GM23248 (cell line): ENCODE measurements at regions not wholly inside any gene's neighbourhood (a gene's known extent, or its start where the extent isn't known, plus 50 kb on each side); places are given as distances from the start of the nearest gene placed in this dataset.

Experiments
- EZH2 ChIP-seq: fragments of 200-600 bp; sonication (generic); IDR thresholded peaks from 2 replicates; pipeline ENCODE4 v1.6.1; 2018; ENCODE audit warnings: antibody characterized with exemption, mild to moderate bottlenecking; ENCODE audit not compliant: insufficient read depth, poor library complexity, severe bottlenecking
- EZH2phosphoT487 ChIP-seq: fragments of 200-600 bp; sonication (generic); IDR thresholded peaks from 2 replicates; pipeline ENCODE4 v1.6.1; 2018; ENCODE audit warnings: antibody characterized with exemption, moderate library complexity, mild to moderate bottlenecking, low read depth; ENCODE audit not compliant: insufficient read depth

DNA sequence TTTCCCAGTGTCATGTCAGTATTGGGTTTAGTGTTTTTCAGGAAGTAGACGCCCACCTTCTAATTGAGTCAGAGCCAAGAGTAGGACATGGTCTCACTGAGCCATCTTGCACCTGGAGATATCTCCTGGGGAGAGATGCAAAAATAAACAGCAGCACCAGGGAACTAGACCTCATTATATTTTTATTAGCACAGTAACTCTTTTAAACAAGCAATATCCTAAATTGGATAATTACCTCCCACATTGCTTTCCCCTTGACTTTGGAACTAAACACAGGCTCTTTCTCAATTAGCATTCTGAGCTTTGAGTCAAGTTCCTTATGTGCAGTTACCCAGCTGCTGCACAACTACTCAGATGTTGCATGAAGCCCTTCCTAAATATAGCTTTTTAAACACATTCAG is 175.4 kb downstream of the IBTK start:
- TF ChIP-seq EZH2, result no peak
- no peak for TF ChIP-seq EZH2phosphoT487
